HepG2 (cell line): ENCODE measurements at regions not wholly inside any gene's neighbourhood (a gene's known extent, or its start where the extent isn't known, plus 50 kb on each side); places are given as distances from the start of the nearest gene placed in this dataset.

ENCODE experiments used
- ATAC-seq: fragments of 200-7000 bp; cut with Tn5 transposase; 3 replicates; pipeline ENCODE4 v1.9.1; 2020; ENCODE audit warnings: mild to moderate bottlenecking, moderate library complexity
- BruUV-seq: library from RNA; stranded (reverse); fragments of 400-500 nt; replicated peaks from 2 replicates; lab custom pipeline; 2021; lab: Mats Ljungman, UMichigan
- CTCF ChIA-PET: fragments of 300-600 bp; formaldehyde crosslinking; extraction: SDS; loops from one replicate; lab custom pipeline; 2021; ENCODE audit warnings: low total read pairs, inconsistent platforms, low intra/inter-chr PET ratio; lab: Yijun Ruan, JAX
- POLR2A ChIA-PET: fragments of 350-600 bp; sonication (Branson Sonifier 250); formaldehyde crosslinking; loops from one replicate; lab custom pipeline; 2020; ENCODE audit warnings: antibody characterized with exemption, inconsistent platforms; lab: Yijun Ruan, JAX
- DNase-seq: peaks from one replicate; pipeline ENCODE4 v3.0.0-alpha.2; 2015; ENCODE audit warnings: low spot score
- FAIRE-seq: peaks from 3 replicates; lab custom pipeline; 2011; peaks lifted over from hg19 to GRCh38; lab: Jason Lieb, UNC
- H2AFZ ChIP-seq: one replicate; pipeline ENCODE4 v1.6.1; 2011; ENCODE audit warnings: low read length, inconsistent platforms
- H3K27ac ChIP-seq: fragments of 300-600 bp; 3 replicates; pipeline ENCODE4 v1.8.0; 2011; ENCODE audit warnings: mixed run types, mild to moderate bottlenecking, mixed read lengths, low read length, inconsistent platforms; ENCODE audit not compliant: insufficient read depth; ENCODE audit errors: extremely low read length
- H3K27me3 ChIP-seq, 2 experiments: fragments of 200-600 bp in 1 of 2; 2 replicates in 1 of 2; 3 replicates in 1 of 2; pipeline versions ENCODE4 v1.6.0 to v1.8.0; 2011; ENCODE audit warnings: low read length in 2 of 2, mild to moderate bottlenecking in 2 of 2, moderate library complexity in 2 of 2, inconsistent platforms in 1 of 2; ENCODE audit not compliant: insufficient read depth in 2 of 2, control insufficient read depth in 1 of 2
- H3K36me3 ChIP-seq, 2 experiments: fragments of 200-600 bp in 1 of 2; replicated peaks in 1 of 2; 2 replicates in 1 of 2; 3 replicates in 1 of 2; pipeline versions ENCODE4 v1.5.1 to v1.8.0; 2011; ENCODE audit warnings: low read length in 2 of 2, inconsistent platforms in 1 of 2; ENCODE audit not compliant: insufficient read depth in 2 of 2, control insufficient read depth in 1 of 2
- H3K4me1 ChIP-seq: 2 replicates; pipeline ENCODE4 v1.5.1; 2012; ENCODE audit warnings: low read length, inconsistent platforms; ENCODE audit not compliant: insufficient read depth
- H3K4me2 ChIP-seq: 2 replicates; pipeline ENCODE4 v1.6.0; 2011; ENCODE audit warnings: low read depth, low read length, inconsistent platforms
- H3K4me3 ChIP-seq, 3 experiments: fragments of 200-600 bp in 1 of 3; sonication (generic), shearing (Covaris generic) in 1 of 3; replicated peaks in 1 of 3; 2 replicates each; pipeline ENCODE4 v1.5.1; 2011 to 2016; ENCODE audit warnings: low read length in 3 of 3, inconsistent platforms in 2 of 3, low read depth in 2 of 3, mild to moderate bottlenecking in 2 of 3, control low read depth in 1 of 3, mixed read lengths in 1 of 3; ENCODE audit not compliant: insufficient read depth in 1 of 3
- H3K79me2 ChIP-seq: one replicate; pipeline ENCODE4 v1.6.1; 2011; ENCODE audit warnings: low read length, inconsistent platforms; ENCODE audit not compliant: insufficient read depth
- H3K9ac ChIP-seq: 2 replicates; pipeline ENCODE4 v1.6.0; 2011; ENCODE audit warnings: mild to moderate bottlenecking, low read depth, low read length, inconsistent platforms; ENCODE audit not compliant: insufficient read depth
- H3K9me3 ChIP-seq: 2 replicates; pipeline ENCODE4 v1.5.1; 2012; ENCODE audit warnings: mild to moderate bottlenecking, low read length
- H4K20me1 ChIP-seq: 2 replicates; pipeline ENCODE4 v1.6.0; 2011; ENCODE audit warnings: inconsistent platforms, mild to moderate bottlenecking, low read length, moderate library complexity; ENCODE audit not compliant: insufficient read depth
- EP300 ChIP-seq, 3 experiments: sonication (generic) in 1 of 3; formaldehyde crosslinking in 1 of 3; IDR thresholded peaks; 2 replicates each; pipeline versions ENCODE4 v1.5.1 to v1.6.1; 2011 to 2020; ENCODE audit warnings: low read depth in 2 of 3, low read length in 2 of 3, borderline replicate concordance in 1 of 3, improper control_type of control experiment in 1 of 3, mild to moderate bottlenecking in 1 of 3, missing genetic modification reagents in 1 of 3, moderate library complexity in 1 of 3
- FOXM1 ChIP-seq: sonication (generic); formaldehyde crosslinking; IDR thresholded peaks from 2 replicates; pipeline ENCODE4 v1.5.0; 2020; ENCODE audit warnings: missing genetic modification reagents
- HIC2 ChIP-seq: sonication (generic); formaldehyde crosslinking; IDR thresholded peaks from 2 replicates; pipeline ENCODE4 v1.9.0; 2022; ENCODE audit warnings: low read depth, missing genetic modification reagents
- PHB2 ChIP-seq: fragments of 450-650 bp; IDR thresholded peaks from 2 replicates; pipeline ENCODE4 v1.6.1; 2018; ENCODE audit not compliant: partially characterized antibody
- SRSF1 ChIP-seq: fragments of 200-400 bp; formaldehyde crosslinking; optimal IDR thresholded peaks from 2 replicates; pipeline ENCODE3; 2017; ENCODE audit warnings: mild to moderate bottlenecking, low read depth, low read length, moderate library complexity
- TCF12 ChIP-seq, 2 experiments: fragments of 450-650 bp in 1 of 2; sonication (generic) in 1 of 2; formaldehyde crosslinking in 1 of 2; IDR thresholded peaks; 2 replicates each; pipeline versions ENCODE4 v1.6.1 to v1.8.0; 2017 to 2022; ENCODE audit warnings: antibody characterized with exemption in 1 of 2, mild to moderate bottlenecking in 1 of 2, missing genetic modification reagents in 1 of 2, moderate library complexity in 1 of 2
- ZFY ChIP-seq: sonication (generic); formaldehyde crosslinking; IDR thresholded peaks from 2 replicates; pipeline ENCODE4 v1.4.0; 2020; ENCODE audit warnings: missing genetic modification reagents
- ZGPAT ChIP-seq: IDR thresholded peaks from 2 replicates; pipeline ENCODE4 v1.6.1; 2016; ENCODE audit warnings: mild to moderate bottlenecking
- ZNF12 ChIP-seq: sonication (generic); formaldehyde crosslinking; IDR thresholded peaks from 2 replicates; pipeline ENCODE4 v1.5.0; 2020; ENCODE audit warnings: missing genetic modification reagents
- ZNF264 ChIP-seq: sonication (generic); formaldehyde crosslinking; IDR thresholded peaks from 2 replicates; pipeline ENCODE4 v1.4.0; 2020; ENCODE audit warnings: missing genetic modification reagents
- ZNF274 ChIP-seq: sonication (generic); formaldehyde crosslinking; IDR thresholded peaks from 2 replicates; pipeline ENCODE4 v1.5.1; 2020; ENCODE audit warnings: mild to moderate bottlenecking, missing genetic modification reagents
- ZNF343 ChIP-seq: sonication (generic); formaldehyde crosslinking; IDR thresholded peaks from 2 replicates; pipeline ENCODE4 v1.4.0; 2020; ENCODE audit warnings: mild to moderate bottlenecking, missing genetic modification reagents
- ZNF713 ChIP-seq: sonication (generic); formaldehyde crosslinking; IDR thresholded peaks from 2 replicates; pipeline ENCODE4 v1.4.0; 2020; ENCODE audit warnings: mild to moderate bottlenecking, missing genetic modification reagents
- ZNF75D ChIP-seq: sonication (generic); formaldehyde crosslinking; IDR thresholded peaks from 2 replicates; pipeline ENCODE4 v1.8.1; 2023; ENCODE audit warnings: missing genetic modification reagents, mild to moderate bottlenecking, borderline replicate concordance
- ZNF770 ChIP-seq: sonication (generic); formaldehyde crosslinking; IDR thresholded peaks from 2 replicates; pipeline ENCODE4 v1.5.0; 2020; ENCODE audit warnings: mild to moderate bottlenecking, missing genetic modification reagents
- ZNF839 ChIP-seq: sonication (generic); formaldehyde crosslinking; IDR thresholded peaks from 2 replicates; pipeline ENCODE4 v1.4.0; 2020; ENCODE audit warnings: missing genetic modification reagents, mild to moderate bottlenecking, borderline replicate concordance
- ZUFSP ChIP-seq: sonication (generic); formaldehyde crosslinking; IDR thresholded peaks from 2 replicates; pipeline ENCODE4 v1.9.0; 2021; ENCODE audit warnings: missing genetic modification reagents, mild to moderate bottlenecking, borderline replicate concordance
- WGBS: methylation state at CpG from one replicate; pipeline ENCODE4 v1.1.6; 2017; ENCODE audit warnings: low lambda C conversion rate; 5-methylcytosine and 5-hydroxymethylcytosine counted together
- in situ Hi-C: cut with HindIII; loops from 2 replicates; pipeline ENCODE4 v1.10.0; 2017; ENCODE audit warnings: low pct_unique_long_range_greater_than_20kb; ENCODE audit not compliant: extremely low pct_ligation_motif_present
- intact Hi-C: fragments of 100-400 bp; cut with micrococcal nuclease; formaldehyde crosslinking; loops from one replicate; pipeline ENCODE4 v1.10.0; 2022; ENCODE audit not compliant: unreplicated experiment

- no peaks in the 10 kb centered on the region for H3K9me3 ChIP-seq
- DNase-seq, result no peak
- H3K4me2 ChIP-seq, result no peak overlapping the region
- 95% methylated on average over 1 of the region's 1 CpG for WGBS
- H3K4me1 ChIP-seq, result peaks cover 42% of the 10 kb centered on the region
- H3K27me3 ChIP-seq, result no peaks in the 10 kb centered on the region
- no peak overlapping the region for H2AFZ ChIP-seq
- POLR2A ChIA-PET, result no interaction called here
- no peak overlapping the region for H3K4me3 ChIP-seq
- H3K79me2 ChIP-seq, result no peaks in the 10 kb centered on the region
- no peak overlapping the region for H3K27ac ChIP-seq
- in situ Hi-C loops, result no loop called here
- intact Hi-C loops, result no loop called here
- H3K36me3 ChIP-seq, result no peaks in the 10 kb centered on the region
- H3K9ac ChIP-seq, result no peak overlapping the region
- H4K20me1 ChIP-seq, result no peaks in the 10 kb centered on the region
- ATAC-seq, result no peak; the same call in 2 of the 3 replicates
- CTCF ChIA-PET, result no interaction called here
- no peak for FAIRE-seq
- no TSS peak for BruUV-seq
- TF ChIP-seq TCF12 (IDR thresholded peaks at IDR 0.05) (no peak), TCF12 (CRISPR knock-in tag; IDR thresholded peaks at IDR 0.05) (no peak), PHB2 (no peak), EP300 (IDR thresholded peaks at IDR 0.05; ENCODE audit: low read depth in 2 of 2, low read length in 2 of 2) (no peak), EP300 (CRISPR knock-in tag; IDR thresholded peaks at IDR 0.05; ENCODE audit: borderline replicate concordance) (no peak), ZFY (CRISPR knock-in tag) (no peak), ZNF713 (no peak), ZNF839 (CRISPR knock-in tag) (no peak), ZNF274 (CRISPR knock-in tag) (no peak), ZNF264 (CRISPR knock-in tag) (no peak), ZNF770 (no peak), SRSF1 (no peak), ZNF12 (CRISPR knock-in tag) (no peak), ZGPAT (CRISPR knock-in tag) (no peak), ZNF75D (no peak), ZUFSP (CRISPR knock-in tag) (no peak), FOXM1 (CRISPR knock-in tag) (no peak), ZNF343 (no peak), HIC2 (no peak)
Observed at GRCh38 chr18:39346916-39347315, 1781.3 kb upstream of the CELF4 start.
